Brain microvascular endothelial cell (primary cell): ENCODE measurements at regions not wholly inside any gene's neighbourhood (a gene's known extent, or its start where the extent isn't known, plus 50 kb on each side); places are given as distances from the start of the nearest gene placed in this dataset.
A peak's percentile ranks its signal among the peaks of the same experiment; 100 is the strongest.
"Not testable (repeated sequence)": the region's sequence is repeated elsewhere in the genome, so short reads cannot be mapped to it uniquely, and the experiment has no call there.

Experiments used
- DNase-seq: peaks from one replicate; pipeline ENCODE4 v3.0.0-alpha.2; 2020
- H3K27ac ChIP-seq: fragments of 250-450 bp; sonication (Bioruptor Pico); 2 replicates; pipeline ENCODE4 v1.5.1; 2020; ENCODE audit warnings: mild to moderate bottlenecking, moderate library complexity
- H3K27me3 ChIP-seq: fragments of 250-450 bp; sonication (Bioruptor Pico); replicated peaks from 2 replicates; pipeline ENCODE4 v1.5.1; 2020; ENCODE audit warnings: mild to moderate bottlenecking
- H3K36me3 ChIP-seq: fragments of 250-450 bp; sonication (Bioruptor Pico); replicated peaks from 2 replicates; pipeline ENCODE4 v1.5.1; 2020; ENCODE audit warnings: mild to moderate bottlenecking
- H3K4me3 ChIP-seq: 2 replicates; pipeline ENCODE4 v1.5.1; 2011; ENCODE audit warnings: low read depth, mild to moderate bottlenecking, control low read depth, low read length, moderate library complexity
- CTCF ChIP-seq: IDR thresholded peaks from 2 replicates; pipeline ENCODE4 v1.5.1; 2011; ENCODE audit warnings: low read depth, mild to moderate bottlenecking, moderate library complexity, low read length, control low read depth, inconsistent platforms; ENCODE audit errors: missing control alignments
- in situ Hi-C: cut with HindIII; loops from 2 replicates; pipeline ENCODE4 v1.10.0; 2017; ENCODE audit warnings: low sequenced_read_pairs, low pct_ligation_motif_present

DNA sequence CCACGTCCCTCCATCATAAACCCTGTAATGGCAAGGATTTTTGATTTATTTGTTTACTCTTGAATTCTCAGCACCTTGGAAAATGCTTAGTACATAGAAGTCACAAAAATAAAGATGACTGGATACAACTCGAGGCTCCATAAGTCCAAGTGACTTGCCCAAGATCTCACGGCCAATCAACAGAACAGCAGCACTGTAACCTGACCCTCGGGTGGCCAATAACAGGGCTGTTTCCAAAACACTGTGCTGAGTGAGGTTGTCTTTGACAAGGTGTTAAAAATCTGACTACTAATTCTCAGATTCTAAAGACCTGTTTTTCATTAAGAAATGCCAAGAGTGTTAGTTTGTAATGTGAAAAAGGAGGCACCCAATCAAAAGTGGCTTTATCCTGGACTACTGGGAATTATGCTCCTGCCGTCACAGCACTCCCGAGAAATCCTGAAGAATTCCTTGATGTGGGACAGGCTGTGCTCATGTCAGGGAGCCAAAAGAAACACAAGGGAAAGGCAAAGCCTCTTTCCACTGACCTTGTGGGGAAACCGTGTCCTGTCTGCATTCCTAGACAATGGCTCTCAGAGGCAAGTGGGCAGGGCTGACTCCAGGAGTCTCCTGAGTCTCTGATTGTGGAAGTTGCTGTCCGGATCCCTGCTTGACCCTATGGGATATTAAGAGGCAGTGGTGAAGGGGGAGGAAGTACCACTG lies 204.7 kb upstream of the PELI2 start:
- Histone ChIP-seq H3K36me3 (no peaks in the 10 kb centered on the region), H3K27ac (no peak overlapping the region), H3K4me3 (no peak overlapping the region), H3K27me3 (no peaks in the 10 kb centered on the region)
- in situ Hi-C loops, result no loop called here
- TF ChIP-seq CTCF, result no peak
- DNase-seq, result peak; percentile 66

- no peaks in the 10 kb centered on the region for H3K36me3 ChIP-seq
- no peak overlapping the region for H3K4me3 ChIP-seq
- TF ChIP-seq CTCF, result no peak
- DNase-seq, result no peak
- in situ Hi-C loops, result no loop called here
- H3K27me3 ChIP-seq, result no peaks in the 10 kb centered on the region
- H3K27ac ChIP-seq, result no peak overlapping the region
Measured at GRCh38 chr14:55914771-55915170, 203.4 kb upstream of the PELI2 start.

DNA sequence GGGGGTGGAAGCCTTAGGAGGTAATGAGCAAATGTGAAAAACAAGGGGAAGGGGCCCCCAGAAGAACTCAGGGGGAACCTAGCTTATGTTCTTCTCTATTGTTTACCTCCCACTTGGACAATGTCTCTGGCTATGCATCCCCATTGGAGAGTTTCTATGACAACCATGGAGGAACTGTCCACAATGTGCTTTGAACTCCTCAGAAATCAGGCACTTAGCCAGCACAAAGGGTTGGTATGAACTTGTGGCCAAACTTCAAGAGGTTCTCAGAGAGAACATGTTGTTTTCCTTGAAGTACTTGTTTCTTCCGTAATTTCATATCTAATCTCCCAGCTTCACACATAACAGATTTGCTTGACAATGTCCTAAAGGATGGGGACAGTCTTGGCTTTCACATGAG lies 202.8 kb upstream of the PELI2 start:
- in situ Hi-C loops, result no loop called here
- no peaks in the 10 kb centered on the region for H3K36me3 ChIP-seq
- TF ChIP-seq CTCF, result no peak
- peak; percentile 40 for DNase-seq
- H3K27ac ChIP-seq, result no peak overlapping the region
- no peaks in the 10 kb centered on the region for H3K27me3 ChIP-seq
- H3K4me3 ChIP-seq, result no peak overlapping the region

DNA sequence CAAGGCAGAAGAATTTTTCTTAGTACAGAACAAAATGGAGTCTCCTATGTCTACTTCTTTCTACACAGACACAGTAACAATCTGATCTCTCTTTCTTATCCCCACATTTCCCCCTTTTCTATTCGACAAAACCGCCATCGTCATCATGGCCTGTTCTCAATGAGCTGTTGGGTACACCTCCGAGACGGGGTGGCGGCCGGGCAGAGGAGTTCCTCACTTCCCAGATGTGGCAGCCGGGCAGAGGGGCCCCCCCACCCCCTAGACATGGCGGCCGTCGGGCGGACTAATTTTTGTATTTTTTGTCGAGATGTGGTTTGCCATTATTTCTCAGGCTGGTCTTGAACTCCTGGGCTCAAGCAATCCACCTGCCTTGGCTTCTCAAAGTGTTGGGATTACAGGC lies 198.4 kb upstream of the PELI2 start:
- DNase-seq, H3K27me3 ChIP-seq, in situ Hi-C loops, H3K36me3 ChIP-seq, H3K27ac ChIP-seq, H3K4me3 ChIP-seq: not testable (repeated sequence)

GRCh38 chr14:55921511-55921910 lies 196.7 kb upstream of the PELI2 start:
- in situ Hi-C loops, result no loop called here
- no peaks in the 10 kb centered on the region for H3K36me3 ChIP-seq
- TF ChIP-seq CTCF, result no peak
- no peak overlapping the region for H3K27ac ChIP-seq
- no peaks in the 10 kb centered on the region for H3K27me3 ChIP-seq
- DNase-seq, result no peak
- H3K4me3 ChIP-seq, result no peak overlapping the region

DNA sequence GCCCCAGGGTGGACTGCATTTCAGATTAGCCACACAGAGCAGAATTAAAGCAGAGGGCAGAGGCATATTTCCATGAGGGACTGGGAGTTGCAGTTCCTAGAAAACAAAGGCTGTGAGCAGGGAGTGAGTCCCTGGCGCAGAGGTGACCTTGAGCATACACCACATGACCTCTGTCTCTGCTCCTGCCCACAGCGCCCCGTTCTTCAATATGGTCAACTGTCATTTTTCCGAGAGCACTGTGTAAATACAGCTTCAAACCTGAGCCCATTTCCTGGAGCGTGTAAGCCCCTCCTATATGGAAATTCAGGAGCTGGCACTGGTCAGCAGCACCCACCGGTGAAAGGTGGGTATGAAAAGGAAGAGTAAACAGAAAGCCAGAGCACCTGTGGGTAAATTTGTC lies 192.2 kb upstream of the PELI2 start:
- H3K4me3 ChIP-seq, result no peak overlapping the region
- no peak for TF ChIP-seq CTCF
- no peaks in the 10 kb centered on the region for H3K27me3 ChIP-seq
- no peak for DNase-seq
- no peak overlapping the region for H3K27ac ChIP-seq
- no peaks in the 10 kb centered on the region for H3K36me3 ChIP-seq
- in situ Hi-C loops, result no loop called here
